ENCODE measurements at regions not wholly inside any gene's neighbourhood (a gene's known extent, or its start where the extent isn't known, plus 50 kb on each side); places are given as distances from the start of the nearest gene placed in this dataset.
"Not testable (repeated sequence)": the region's sequence is repeated elsewhere in the genome, so short reads cannot be mapped to it uniquely, and the experiment has no call there.

DNA sequence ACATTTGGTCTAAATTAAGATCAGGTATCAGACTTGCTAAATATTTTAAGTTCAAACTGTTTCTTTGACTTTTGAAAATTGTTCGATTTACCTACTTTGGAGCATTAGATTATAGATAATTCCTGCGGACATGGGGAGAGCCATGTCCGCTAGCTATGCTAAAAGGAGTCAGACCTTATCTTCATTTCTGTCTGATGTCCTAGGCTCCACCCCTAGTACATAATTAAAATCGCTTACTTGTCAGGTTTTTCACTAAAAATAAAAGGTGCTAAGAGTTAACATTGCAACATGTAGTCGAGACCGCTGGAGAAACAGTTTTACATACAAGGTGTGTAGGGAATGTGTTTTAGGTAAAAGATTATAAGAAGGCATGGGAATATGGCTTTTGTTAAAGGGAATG lies 71.9 kb upstream of the EPS8L3 start:
- TF ChIP-seq, protein P1, sequence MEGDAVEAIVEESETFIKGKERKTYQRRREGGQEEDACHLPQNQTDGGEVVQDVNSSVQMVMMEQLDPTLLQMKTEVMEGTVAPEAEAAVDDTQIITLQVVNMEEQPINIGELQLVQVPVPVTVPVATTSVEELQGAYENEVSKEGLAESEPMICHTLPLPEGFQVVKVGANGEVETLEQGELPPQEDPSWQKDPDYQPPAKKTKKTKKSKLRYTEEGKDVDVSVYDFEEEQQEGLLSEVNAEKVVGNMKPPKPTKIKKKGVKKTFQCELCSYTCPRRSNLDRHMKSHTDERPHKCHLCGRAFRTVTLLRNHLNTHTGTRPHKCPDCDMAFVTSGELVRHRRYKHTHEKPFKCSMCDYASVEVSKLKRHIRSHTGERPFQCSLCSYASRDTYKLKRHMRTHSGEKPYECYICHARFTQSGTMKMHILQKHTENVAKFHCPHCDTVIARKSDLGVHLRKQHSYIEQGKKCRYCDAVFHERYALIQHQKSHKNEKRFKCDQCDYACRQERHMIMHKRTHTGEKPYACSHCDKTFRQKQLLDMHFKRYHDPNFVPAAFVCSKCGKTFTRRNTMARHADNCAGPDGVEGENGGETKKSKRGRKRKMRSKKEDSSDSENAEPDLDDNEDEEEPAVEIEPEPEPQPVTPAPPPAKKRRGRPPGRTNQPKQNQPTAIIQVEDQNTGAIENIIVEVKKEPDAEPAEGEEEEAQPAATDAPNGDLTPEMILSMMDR (IDR thresholded peaks at IDR 0.05): not testable (repeated sequence)
- not testable (repeated sequence) for TF ChIP-seq POLR2A, EP300 (IDR thresholded peaks at IDR 0.05)

Data from tibial nerve (tissue), 4 donors.